ENCODE measurements at regions not wholly inside any gene's neighbourhood (a gene's known extent, or its start where the extent isn't known, plus 50 kb on each side); places are given as distances from the start of the nearest gene placed in this dataset.

DNA sequence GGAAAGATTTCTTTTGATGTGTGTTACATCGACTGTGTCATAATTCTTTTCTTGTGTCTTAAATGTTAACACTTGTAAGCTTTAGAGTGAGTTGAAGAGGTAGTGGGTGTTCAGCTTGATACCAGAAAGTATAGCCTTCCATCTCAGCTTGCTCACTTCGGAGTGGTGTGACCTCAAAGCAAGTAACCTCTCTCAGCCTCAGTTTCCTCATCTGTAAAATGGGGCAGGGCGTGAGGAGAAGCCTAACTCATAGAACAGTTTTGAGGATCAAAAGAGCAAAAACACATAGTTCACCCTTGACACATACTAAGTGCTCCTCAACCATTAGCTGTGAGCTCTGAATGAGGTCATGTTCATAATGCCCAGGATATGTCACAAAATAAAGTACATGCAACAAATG is 434.8 kb upstream of the PROK2 start:
- no peak for DNase-seq

DNA sequence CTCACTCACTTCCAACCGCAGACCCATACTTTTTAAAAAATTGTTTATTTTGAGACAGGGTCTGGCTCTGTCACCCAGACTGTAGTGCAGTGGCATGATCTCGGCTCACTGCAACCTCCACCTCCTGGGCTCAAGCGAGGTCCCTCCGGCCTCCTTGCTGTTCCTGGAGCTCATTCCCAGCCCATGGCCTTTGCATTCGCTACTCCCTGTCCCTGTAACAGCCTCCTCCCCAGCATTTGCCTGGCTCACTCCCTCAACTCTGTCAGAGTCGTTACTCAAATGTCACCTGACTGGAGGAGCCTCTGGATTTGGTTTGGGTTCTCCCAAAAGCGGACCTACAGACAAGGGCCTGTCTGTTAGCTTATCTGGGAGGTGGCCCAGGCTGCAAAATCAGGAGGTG is 432.6 kb upstream of the PROK2 start:
- DNase-seq, result no peak

DNA sequence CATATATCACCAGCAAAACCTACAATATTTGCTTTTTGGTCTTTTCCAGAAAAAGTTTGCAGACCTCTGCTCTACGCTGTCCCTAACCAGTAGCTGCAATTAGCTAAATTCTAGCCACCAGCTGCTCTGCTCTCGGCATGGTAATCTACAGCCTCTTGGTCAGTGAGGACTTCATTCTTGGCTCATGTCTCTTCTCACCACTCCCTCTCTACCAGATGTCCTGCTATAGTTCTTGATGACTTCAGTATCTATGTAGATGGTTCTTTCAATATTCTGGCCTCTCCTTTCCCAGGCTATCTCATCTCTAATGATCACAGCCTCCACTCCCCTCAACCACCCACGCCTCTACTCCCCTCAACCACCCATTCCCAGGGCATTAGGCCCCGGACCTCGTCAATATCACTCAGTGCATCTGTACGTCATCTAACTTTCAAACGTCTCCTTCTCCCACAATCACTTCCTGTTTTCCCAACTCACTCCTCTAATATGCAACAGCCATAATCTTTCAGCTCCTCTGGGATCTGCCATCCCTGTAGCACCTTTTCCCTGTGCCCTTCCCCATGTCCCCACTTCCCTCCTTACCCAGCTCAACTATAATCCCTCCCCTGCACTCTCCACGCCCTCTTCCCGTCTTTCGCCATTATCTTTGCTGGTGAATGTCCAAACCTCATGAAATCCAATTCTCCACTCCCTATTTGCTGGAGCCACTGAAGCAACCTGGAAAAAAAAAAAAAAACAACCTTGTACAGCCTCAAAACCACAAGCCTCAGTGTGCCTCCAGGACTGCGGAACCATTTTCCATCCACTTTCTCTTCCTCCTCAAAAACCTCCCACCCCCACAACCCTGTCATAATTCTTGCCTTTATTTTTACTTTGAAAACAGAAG is 429.4 kb upstream of the PROK2 start:
- no peak for DNase-seq

DNA sequence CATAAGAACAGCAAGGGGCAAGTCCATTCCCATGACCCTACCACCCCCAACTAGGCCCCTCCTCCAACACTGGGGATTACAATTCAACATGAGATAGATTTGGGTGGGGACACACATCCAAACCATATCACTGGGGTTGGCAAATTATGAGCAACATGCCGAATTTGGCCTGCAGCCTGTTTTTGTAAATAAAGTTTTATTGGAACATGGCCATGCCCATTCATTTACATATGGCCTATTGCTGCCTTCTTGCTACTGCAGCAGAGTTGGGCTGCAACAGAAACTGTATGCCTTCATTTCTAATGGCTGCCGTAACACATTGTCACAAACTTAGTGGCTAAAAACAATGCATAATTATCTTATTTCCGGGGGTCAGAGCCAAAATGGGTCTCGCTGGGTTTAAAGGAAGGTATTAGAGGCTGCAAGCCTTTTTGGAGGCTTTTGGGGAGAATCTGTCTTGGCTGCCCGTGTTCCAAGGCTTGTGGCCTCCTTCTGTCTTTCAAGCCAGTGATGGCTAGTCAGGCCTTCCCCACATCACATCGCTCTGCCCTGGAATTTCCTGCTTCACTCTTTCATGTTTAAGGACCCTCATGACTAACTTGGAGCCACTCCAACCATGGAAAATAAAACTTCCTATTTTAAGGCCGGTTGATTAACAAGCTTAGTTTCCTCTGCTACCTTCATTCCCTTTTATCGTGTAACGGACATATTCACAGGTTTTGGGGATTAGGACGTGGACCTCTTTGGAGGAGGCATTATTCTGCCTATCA is 428.5 kb upstream of the PROK2 start:
- no peak for DNase-seq

DNA sequence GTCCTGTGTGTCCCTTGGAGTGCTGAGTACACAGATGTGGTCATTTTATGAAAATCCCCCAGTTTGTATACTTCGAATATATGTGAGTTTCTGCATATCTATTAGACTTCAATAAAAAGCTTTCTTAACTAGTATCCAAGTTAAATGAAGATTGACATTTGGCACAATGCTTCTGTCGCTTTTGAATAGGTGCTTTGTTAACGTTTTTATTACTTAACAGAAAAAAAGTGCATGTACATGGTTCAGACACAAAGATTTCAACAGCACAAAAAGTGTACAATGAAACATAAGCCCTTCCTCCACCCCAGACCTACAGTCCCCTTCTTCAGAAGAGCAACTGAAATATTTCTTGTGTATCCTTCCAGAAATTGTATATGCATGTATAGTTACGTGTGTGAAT is 427.4 kb upstream of the PROK2 start:
- DNase-seq, result no peak

DNA sequence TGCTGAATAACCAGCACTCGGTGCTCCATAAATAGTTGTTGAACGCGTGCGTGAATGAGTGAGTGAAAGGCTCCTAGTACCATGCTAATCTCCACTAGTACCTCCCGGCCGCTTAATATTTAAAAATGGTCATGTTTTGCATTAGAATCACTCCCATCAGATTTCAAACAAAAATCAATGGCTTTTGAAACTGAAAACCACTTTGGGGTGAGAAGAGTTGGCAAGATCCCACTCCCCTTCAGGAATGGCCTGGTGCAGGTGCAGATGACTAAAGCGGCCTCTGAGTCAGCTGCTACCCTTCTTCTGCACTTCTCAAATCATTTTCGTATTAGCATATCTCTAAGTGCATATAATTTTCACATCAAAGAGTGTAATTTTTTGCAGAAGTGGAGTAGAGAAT is 425.3 kb upstream of the PROK2 start:
- no peak for DNase-seq

DNA sequence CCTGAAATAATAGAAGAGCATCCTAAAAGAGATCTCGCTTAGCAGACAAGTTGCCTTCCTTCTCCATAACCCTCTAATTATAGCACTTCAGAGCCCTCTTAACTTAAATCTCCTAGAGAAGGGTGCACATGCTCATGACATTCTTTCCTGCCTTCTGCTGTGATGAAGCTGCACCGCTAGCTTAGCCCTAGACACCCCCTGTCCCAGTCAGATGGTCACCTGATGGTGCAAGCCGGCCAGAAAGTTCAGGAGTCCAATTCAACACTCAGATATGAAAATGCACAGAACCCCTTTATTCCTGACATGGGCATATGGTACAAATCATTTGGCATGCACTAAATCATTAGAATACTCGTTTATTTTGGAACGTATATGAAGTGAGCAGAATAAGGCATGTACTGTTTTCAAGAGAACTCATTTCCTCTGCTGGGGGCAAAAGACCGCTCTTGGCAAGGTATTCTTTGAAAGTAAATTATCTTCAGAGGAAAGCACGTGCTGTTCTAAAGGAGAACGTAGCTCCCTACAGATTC is 420.4 kb upstream of the PROK2 start:
- DNase-seq, result no peak

DNA sequence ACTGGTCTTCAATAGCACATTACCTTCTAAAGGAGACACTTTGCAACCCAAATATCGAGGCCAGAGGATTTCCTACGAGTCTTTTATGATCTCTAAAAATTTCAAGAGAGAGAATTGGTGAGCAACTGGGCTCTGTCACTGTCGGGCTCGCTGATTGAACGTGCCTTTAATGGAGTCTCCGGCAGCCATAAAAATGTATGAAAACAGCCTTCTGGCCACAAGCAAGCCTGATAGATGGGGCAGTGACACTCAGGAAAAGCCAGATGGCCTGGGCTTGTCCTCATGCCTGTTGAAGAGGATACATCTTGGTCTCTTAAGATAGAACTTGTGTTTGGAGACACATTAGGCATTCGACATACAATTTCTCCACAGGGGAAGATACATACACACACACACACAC is 419.5 kb upstream of the PROK2 start:
- DNase-seq, result no peak

DNA sequence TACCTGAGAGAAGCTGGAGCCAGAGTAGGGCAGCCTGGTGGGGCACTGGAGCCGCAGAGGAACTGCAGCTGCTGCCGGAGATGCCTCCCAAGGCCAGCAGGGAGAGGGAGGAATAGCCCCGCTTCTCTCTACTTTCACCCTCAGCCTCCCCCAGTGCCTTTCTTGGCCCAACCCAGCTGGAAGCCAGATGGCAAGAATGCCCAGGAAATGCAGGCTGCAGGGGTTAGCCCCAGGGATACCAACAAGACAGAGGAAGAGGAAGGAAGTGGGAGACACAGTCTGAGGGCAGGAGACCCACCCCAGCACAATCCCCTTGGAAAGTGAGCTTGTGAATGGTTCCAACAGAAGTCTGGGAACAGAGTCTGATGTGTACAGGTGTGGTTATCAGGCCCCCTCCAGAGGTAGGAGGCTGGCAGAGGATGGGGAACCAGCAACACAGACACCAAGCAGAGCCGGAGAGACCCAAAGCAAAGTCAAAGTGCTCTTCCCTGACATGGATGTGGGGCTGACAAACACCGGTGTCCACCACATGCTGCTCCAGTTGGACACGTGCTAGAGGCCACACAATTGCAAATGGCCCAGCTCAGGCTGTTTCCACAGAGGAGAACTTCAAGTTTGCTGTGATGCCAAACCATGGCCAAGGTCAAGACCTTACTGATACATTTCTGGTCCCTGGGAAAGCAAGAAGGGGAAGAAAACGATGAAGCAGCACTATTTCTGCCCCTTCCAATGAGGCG is 418.8 kb upstream of the PROK2 start:
- no peak for DNase-seq

DNA sequence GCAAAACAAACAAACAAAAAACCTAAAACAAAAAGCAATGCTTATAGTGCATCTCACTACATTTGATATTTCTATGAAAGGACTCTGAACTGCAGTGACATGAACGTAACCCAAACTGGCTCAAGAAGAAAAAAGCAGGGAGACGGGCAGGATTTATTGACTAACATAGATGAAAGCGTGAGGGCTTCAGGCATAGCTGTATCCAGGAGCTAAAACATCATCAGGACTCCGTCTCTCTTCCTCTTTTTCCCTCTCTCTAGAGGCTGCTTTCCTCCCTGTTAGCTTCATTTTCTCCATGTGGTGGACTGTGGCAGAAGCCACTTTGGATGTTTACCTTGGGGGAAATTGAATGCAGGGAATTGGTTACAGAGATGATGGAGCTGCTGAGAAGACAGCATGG is 418.2 kb upstream of the PROK2 start:
- DNase-seq, result no peak

DNA sequence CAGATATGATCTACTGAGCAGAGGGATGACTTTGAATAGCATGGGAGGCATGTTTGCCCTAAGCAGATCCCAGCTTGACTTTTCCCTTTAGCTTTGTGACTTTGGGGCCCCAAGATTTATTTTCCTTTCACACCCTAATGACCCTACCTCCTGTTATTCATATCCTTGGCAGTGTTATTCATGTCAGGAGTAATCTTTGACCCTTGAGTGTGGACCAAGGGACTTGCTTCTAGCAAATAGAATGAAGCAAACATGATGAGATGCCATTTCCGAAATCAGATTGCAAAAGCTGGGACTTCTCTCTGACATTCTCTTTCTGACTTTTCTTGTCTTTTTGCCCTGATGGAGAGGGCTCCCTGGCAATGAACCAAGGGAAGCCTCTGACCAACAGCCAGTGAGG is 415.4 kb upstream of the PROK2 start:
- no peak for DNase-seq

DNA sequence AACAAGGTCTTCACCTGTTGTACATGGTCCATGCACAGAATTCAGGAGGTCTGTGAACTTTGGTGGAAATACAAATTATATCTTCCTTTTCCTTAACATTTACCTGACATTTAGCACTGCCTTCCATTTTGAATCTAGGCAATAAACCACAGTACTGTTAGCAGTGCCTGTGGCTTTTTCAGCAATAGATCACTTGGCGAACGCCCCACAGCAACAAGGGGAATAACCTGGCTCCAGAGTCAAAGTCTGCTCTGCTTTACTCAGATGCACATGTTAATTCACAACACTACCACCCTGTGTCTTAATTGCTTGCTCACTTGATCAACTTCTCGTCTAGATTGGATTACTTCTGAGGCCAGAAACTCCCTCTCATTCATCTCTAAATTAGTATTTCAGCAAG is 414.6 kb upstream of the PROK2 start:
- DNase-seq, result no peak

DNA sequence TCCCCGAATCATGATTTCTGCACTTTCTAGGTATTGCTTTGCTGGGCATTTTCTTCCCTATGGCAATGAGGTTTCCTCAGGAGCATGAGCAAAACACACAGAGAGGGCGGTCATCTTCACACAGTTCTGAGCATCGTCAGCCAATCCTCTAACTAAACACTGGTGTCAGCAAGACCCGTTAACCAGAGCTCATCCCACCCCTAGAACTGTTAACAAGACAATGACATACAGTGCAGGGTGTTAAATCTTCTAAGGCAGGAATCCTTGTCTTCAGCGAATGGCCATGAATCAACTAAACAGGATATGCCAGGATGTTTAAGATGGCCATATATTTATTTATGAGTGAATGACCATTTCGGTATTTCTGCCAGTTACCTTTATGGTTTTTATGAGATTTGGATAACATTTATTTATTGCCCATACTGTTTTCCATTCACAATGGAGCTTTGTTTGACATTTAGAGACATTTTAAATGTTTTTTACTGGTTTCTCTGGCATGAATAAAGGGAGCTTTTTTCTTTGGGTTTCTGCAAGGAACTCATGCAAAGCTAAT is 411.5 kb upstream of the PROK2 start:
- DNase-seq, result no peak

DNA sequence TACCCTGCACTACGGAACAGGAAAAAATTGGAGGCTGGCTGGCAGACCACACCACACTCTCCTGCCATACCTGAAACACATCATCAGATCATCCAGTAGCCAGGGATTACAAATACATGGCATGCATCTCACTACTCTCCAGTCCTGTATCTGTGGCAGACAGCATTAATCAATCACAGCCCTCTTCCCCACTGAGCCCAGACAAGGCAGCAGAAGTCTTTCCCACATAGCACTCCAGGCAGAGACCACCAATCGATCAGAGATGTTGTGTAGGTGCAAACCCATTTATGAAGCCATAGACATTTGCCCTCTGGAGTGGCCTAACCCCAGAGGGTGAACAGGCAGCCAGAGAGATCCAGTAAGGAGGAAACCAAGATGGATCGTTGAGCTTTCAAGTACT is 410.9 kb upstream of the PROK2 start:
- no peak for DNase-seq

DNA sequence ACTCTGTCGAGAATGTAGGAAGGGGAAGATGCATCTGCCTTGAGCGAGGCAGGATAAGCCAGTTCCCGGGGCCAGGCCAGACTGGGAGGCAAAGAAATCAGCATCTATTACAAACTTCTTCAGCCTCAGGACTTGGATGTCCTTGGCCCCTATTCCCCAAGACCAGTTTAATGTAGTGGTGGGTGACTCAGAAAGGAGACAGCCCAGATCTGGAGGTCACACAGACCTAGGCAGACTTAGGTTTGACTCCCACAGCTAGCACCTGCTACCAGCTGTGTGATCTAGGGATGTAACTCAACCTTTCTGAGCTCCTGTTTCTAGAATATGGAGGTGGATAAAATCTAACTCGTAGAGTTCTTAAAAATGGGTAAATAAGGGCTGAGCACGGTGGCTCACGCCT is 409.5 kb upstream of the PROK2 start:
- DNase-seq, result no peak

DNA sequence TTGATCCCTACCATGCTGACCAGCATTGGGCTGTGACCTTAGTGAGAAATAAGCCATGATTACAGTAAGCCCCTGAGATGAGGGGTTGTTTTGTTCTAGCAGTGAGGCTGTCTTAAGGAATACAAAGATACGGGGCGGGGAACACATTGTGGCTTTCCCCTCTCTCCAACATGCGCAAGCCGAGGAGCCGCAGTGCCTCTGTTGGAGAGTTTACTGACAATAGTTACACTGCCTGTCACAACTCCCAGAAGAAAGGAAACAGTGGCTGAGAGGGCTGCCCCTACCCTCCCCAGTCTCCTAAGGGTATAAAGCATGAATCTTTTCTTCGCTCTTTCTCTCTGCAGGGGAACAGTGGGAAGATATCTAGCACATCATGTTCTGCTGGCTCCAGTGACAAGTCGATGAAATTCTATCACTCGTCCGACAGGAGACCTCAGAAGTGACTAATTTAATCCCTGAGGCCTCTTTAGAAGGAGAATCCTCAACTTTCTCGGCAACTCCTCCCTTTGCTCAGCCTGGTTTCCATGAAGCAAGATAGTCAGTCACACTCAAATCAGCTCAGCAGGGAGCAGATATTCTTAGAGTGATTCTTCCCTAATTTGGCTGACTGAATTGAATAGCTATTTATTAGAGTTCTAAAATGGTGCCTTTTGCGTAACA is 409.0 kb upstream of the PROK2 start:
- no peak for DNase-seq

DNA sequence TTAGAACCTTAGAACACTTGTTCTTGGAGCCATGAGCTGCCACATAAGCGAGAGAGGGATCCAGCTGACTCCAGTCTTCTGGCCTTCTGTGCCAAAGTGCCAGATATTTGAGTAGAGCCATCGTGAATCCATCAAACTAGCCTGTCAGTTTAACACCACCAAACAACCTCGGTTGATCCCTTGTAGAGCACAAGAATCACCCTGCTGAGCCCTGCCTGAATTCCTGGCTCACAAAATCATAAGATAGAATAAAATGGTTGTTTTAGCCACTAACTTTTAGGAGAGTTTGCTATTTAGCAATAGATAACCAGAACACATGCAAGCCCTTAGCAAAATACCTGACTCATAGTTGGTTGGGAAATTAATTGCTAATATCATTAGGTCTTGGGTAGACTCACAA is 407.6 kb upstream of the PROK2 start:
- no peak for DNase-seq

DNA sequence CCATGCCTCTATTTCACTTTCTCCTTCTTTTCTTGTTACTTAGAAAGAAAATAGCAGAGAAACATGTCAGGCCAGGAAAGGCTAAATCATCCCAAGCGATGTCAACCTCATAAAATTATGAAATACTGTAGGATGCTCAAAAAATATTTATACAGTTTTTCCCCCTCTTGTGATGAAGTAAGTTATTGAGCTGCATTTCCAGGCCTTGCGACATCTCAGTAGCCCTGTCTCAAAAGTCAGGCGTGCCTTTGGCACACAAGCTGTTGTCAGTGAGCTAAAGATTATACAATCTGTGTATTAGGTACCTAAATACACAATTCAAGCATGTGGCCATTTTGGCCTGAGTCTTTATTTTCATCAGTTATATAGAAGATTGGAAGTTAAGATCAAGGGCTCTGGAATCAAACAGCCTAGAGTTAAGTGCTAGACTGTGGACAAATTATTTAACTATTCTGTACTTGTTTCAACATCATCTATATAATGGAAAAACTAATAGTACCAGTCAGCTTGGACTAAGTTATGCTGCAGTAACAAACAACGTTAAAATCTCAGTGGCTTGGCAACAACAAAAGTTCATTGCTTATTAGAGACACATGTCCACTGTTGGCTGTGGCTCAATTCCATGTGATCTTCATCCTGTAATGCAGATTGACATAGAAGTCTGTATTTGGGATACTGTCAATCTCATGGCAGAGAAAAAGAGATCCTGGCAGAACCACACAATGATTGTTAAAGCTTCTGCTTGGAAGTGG is 406.4 kb upstream of the PROK2 start:
- no peak for DNase-seq

DNA sequence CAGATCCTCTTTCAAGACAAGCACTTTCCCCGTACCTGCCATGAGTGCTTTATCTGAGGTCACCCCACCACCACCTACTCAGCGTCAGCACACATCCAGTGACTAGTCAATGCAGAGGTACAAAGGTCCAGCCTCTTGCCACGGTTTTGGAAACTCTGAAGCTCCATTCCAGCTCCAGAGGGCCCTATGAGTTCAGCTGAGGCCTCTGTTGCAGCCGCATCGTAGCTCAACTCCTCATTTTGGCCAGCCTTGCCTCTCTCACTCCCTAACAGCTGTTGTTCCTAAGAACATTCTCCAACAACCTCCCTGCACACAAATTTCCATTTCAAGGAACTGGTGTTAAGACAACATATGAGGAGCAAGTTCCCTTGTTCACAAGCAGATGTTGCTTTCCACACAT is 405.1 kb upstream of the PROK2 start:
- DNase-seq, result no peak

DNA sequence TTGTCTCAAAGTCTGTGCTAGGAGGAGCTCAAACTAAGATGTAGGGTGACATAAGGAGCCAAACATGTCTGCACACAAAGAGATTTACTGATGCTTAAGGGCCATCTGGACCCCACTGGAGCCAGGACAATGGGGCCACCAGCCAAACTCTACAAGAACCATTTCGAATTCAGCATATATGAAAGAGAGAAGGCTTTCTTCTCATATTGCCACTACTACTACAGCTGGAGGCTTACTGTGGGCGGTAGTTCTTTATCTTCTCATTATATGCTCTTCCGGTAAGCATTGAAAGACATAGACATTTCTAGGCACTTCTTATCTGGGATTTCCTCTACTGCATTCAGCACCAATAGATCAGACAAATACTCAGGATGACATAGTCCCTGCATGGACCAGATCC is 404.4 kb upstream of the PROK2 start:
- no peak for DNase-seq

DNA sequence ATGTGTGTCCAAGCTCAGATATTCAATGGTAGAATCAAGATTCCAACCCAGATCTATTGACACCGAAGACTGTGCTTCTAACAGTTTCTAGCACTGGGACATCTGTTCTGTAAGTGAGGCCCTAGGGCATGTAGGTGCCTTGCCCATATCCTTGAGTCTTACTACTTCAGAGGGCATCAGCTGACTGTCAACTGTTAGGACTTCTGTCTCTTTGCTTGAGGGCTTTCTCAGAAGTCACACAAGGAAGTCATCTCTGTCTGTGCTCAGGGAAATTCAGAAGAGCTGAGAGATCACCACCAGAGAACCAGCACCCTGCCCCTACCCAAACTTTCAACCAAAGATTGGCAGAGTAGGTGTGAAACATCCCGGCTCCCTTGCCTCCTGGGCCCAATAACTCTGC is 403.6 kb upstream of the PROK2 start:
- no peak for DNase-seq

DNA sequence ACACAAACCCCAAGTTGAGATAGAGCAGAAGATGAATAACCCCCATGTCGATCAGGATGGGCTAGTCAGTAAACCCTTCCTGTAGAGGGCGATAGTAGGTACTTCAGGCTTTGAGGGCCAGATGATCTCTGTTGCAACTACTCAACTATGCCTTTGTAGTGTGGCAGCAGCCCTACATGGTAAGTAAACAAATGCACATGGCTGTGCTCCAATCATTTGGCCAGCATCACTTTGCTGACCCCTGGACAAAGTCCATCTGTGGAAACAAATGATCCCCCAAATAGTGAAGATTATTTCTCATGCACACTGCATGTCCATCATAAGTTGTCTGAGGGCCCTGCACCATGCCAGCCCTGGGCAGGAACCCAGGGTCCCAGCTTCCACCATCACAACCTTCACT is 402.2 kb upstream of the PROK2 start:
- DNase-seq, result no peak
